Stomach (tissue), 4 donors: ENCODE measurements at regions not wholly inside any gene's neighbourhood (a gene's known extent, or its start where the extent isn't known, plus 50 kb on each side); places are given as distances from the start of the nearest gene placed in this dataset.

ENCODE experiments used
- CTCF ChIP-seq, 7 experiments: fragments of 450-650 bp in 4 of 7; fragments of 200-600 bp in 3 of 7; sonication (generic) in 3 of 7; IDR thresholded peaks; one replicate each; pipeline ENCODE4 v1.5.1; 2016 to 2019; ENCODE audit warnings: antibody characterized with exemption in 7 of 7, control low read depth in 2 of 7, mild to moderate bottlenecking in 1 of 7
- EP300 ChIP-seq: sonication (generic); formaldehyde crosslinking; IDR thresholded peaks from one replicate; pipeline ENCODE4 v1.6.1; 2017; ENCODE audit warnings: antibody characterized with exemption
- POLR2A ChIP-seq, 4 donors: fragments of 450-650 bp; IDR thresholded peaks; one replicate each; pipeline ENCODE4 v1.6.1; 2016; ENCODE audit warnings: antibody characterized with exemption in 4 of 4, control low read depth in 2 of 4, mild to moderate bottlenecking in 1 of 4, moderate library complexity in 1 of 4
- POLR2AphosphoS5 ChIP-seq, 3 donors: sonication (generic); formaldehyde crosslinking; IDR thresholded peaks; one replicate each; pipeline ENCODE4 v1.6.1; 2016; ENCODE audit warnings: antibody characterized with exemption in 3 of 3

GRCh38 chr12:38502415-38502814, 185.8 kb downstream of the ALG10B start:
- TF ChIP-seq CTCF (IDR thresholded peaks at IDR 0.05) (no peak), POLR2A (IDR thresholded peaks at IDR 0.05) (no peak), POLR2AphosphoS5 (IDR thresholded peaks at IDR 0.05) (no peak), EP300 (no peak)
